ENCODE measurements at regions not wholly inside any gene's neighbourhood (a gene's known extent, or its start where the extent isn't known, plus 50 kb on each side); places are given as distances from the start of the nearest gene placed in this dataset.

DNA sequence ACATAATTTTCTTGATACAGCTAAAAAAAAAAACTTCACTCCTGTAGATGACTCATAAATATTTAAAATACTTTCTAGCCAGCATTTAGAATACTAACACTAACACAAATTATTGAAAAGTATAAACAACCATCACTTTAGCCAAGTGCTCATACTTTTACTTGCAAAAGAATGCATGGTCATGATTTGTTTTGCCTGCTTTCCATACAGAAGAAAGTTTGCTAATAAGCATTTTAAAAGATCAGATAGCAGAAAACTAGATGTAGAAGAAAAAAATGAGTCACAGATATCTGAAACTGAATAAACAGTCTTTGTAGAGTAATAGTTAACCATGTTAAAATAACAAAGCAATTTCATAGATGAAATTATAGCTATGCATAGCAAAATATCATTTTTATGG, 2280.4 kb upstream of the PCDH20 start:
- TF ChIP-seq JUNB (IDR thresholded peaks at IDR 0.05) = no peak
- no peak for TF ChIP-seq TCF12 (IDR thresholded peaks at IDR 0.05; ENCODE audit: low read depth, low read length)
- no peak for TF ChIP-seq BCL11A (IDR thresholded peaks at IDR 0.05; ENCODE audit: low read depth, low read length)
- TF ChIP-seq, protein P1, sequence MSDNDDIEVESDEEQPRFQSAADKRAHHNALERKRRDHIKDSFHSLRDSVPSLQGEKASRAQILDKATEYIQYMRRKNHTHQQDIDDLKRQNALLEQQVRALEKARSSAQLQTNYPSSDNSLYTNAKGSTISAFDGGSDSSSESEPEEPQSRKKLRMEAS (IDR thresholded peaks at IDR 0.05; ENCODE audit: low read depth, low read length) = no peak
- TF ChIP-seq, protein P2, sequence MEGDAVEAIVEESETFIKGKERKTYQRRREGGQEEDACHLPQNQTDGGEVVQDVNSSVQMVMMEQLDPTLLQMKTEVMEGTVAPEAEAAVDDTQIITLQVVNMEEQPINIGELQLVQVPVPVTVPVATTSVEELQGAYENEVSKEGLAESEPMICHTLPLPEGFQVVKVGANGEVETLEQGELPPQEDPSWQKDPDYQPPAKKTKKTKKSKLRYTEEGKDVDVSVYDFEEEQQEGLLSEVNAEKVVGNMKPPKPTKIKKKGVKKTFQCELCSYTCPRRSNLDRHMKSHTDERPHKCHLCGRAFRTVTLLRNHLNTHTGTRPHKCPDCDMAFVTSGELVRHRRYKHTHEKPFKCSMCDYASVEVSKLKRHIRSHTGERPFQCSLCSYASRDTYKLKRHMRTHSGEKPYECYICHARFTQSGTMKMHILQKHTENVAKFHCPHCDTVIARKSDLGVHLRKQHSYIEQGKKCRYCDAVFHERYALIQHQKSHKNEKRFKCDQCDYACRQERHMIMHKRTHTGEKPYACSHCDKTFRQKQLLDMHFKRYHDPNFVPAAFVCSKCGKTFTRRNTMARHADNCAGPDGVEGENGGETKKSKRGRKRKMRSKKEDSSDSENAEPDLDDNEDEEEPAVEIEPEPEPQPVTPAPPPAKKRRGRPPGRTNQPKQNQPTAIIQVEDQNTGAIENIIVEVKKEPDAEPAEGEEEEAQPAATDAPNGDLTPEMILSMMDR (IDR thresholded peaks at IDR 0.05 in 2 of 3, conservative IDR thresholded peaks at IDR 0.05 in 1 of 3; ENCODE audit: control insufficient read depth in 2 of 3, extremely low read depth in 1 of 3, insufficient read depth in 1 of 3, low read depth in 3 of 3, low read length in 3 of 3) = no peak
- TF ChIP-seq, protein P3, sequence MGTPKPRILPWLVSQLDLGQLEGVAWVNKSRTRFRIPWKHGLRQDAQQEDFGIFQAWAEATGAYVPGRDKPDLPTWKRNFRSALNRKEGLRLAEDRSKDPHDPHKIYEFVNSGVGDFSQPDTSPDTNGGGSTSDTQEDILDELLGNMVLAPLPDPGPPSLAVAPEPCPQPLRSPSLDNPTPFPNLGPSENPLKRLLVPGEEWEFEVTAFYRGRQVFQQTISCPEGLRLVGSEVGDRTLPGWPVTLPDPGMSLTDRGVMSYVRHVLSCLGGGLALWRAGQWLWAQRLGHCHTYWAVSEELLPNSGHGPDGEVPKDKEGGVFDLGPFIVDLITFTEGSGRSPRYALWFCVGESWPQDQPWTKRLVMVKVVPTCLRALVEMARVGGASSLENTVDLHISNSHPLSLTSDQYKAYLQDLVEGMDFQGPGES (IDR thresholded peaks at IDR 0.05) = no peak
- no peak for TF ChIP-seq POLR2A (IDR thresholded peaks at IDR 0.05; ENCODE audit: low read depth, low read length)
- no peak for TF ChIP-seq ASH2L (IDR thresholded peaks at IDR 0.05; ENCODE audit: borderline replicate concordance, low read depth)
- no peak for TF ChIP-seq TARDBP (IDR thresholded peaks at IDR 0.05; ENCODE audit: borderline replicate concordance)
- no peak for TF ChIP-seq EP300 (IDR thresholded peaks at IDR 0.05; ENCODE audit: borderline replicate concordance in 1 of 2, control insufficient read depth in 1 of 2, low read depth in 2 of 2, low read length in 2 of 2)
- no peak for TF ChIP-seq EZH2 (IDR thresholded peaks at IDR 0.05; ENCODE audit: borderline replicate concordance, control insufficient read depth, low read depth, low read length)
- TF ChIP-seq ZBED1 (IDR thresholded peaks at IDR 0.05; ENCODE audit: borderline replicate concordance) = no peak
- TF ChIP-seq GABPA (IDR thresholded peaks at IDR 0.05; ENCODE audit: low read depth) = no peak
- TF ChIP-seq, protein P4, sequence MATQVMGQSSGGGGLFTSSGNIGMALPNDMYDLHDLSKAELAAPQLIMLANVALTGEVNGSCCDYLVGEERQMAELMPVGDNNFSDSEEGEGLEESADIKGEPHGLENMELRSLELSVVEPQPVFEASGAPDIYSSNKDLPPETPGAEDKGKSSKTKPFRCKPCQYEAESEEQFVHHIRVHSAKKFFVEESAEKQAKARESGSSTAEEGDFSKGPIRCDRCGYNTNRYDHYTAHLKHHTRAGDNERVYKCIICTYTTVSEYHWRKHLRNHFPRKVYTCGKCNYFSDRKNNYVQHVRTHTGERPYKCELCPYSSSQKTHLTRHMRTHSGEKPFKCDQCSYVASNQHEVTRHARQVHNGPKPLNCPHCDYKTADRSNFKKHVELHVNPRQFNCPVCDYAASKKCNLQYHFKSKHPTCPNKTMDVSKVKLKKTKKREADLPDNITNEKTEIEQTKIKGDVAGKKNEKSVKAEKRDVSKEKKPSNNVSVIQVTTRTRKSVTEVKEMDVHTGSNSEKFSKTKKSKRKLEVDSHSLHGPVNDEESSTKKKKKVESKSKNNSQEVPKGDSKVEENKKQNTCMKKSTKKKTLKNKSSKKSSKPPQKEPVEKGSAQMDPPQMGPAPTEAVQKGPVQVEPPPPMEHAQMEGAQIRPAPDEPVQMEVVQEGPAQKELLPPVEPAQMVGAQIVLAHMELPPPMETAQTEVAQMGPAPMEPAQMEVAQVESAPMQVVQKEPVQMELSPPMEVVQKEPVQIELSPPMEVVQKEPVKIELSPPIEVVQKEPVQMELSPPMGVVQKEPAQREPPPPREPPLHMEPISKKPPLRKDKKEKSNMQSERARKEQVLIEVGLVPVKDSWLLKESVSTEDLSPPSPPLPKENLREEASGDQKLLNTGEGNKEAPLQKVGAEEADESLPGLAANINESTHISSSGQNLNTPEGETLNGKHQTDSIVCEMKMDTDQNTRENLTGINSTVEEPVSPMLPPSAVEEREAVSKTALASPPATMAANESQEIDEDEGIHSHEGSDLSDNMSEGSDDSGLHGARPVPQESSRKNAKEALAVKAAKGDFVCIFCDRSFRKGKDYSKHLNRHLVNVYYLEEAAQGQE (IDR thresholded peaks at IDR 0.05; ENCODE audit: low read depth, low read length) = no peak
